Adipose tissue (tissue), 3 donors: ENCODE measurements at regions not wholly inside any gene's neighbourhood (a gene's known extent, or its start where the extent isn't known, plus 50 kb on each side); places are given as distances from the start of the nearest gene placed in this dataset.

Experiments used
- H3K27ac ChIP-seq: one replicate; pipeline ENCODE4 v1.5.1; 2013; ENCODE audit warnings: low read depth, low read length
- WGBS, 3 donors: extraction: QIAGEN DNeasy Blood & Tissue Kit; methylation state at CpG; one replicate each; pipeline ENCODE4 v1.1.7; 2013; 5-methylcytosine and 5-hydroxymethylcytosine counted together
- donor health status: healthy with polysubstance abuse.
- donor health status: Bipolar disorder and iron deficiency.
- donor health status: healthy.

- H3K27ac ChIP-seq, result no peak overlapping the region
- 52 to 87% (median 77%) methylated on average over 4 of the region's 4 CpGs for WGBS, 3 donors
These were observed 173.4 kb upstream of the SESN3 start for GRCh38 chr11:95404370-95404769.

- no peak overlapping the region for H3K27ac ChIP-seq
- WGBS, 3 donors, result 92 to 96% (median 95%) methylated on average over 3 of the region's 3 CpGs
These were observed 167.6 kb upstream of the SESN3 start for GRCh38 chr11:95398437-95399112.

- H3K27ac ChIP-seq, result no peak overlapping the region
- WGBS, 3 donors, result 54 to 90% (median 89%) methylated on average over 1 of the region's 1 CpG
These were observed 161.6 kb upstream of the SESN3 start for GRCh38 chr11:95392644-95393043.

- 85 to 97% (median 87%) methylated on average over 1 of the region's 1 CpG for WGBS, 3 donors
- H3K27ac ChIP-seq, result no peak overlapping the region
These were observed 158.4 kb upstream of the SESN3 start for GRCh38 chr11:95389427-95389826.

- 75 to 89% (median 88%) methylated on average over 6 of the region's 6 CpGs for WGBS, 3 donors
- H3K27ac ChIP-seq, result no peak overlapping the region
These were observed 157.1 kb upstream of the SESN3 start for GRCh38 chr11:95388086-95388485.

GRCh38 chr11:95387325-95387724 lies 156.3 kb upstream of the SESN3 start:
- WGBS, 3 donors, result 85 to 95% (median 93%) methylated on average over 1 of the region's 1 CpG
- H3K27ac ChIP-seq, result no peak overlapping the region

GRCh38 chr11:95385577-95385976 lies 154.6 kb upstream of the SESN3 start:
- H3K27ac ChIP-seq, result no peak overlapping the region

GRCh38 chr11:95379479-95379878 lies 148.5 kb upstream of the SESN3 start:
- no peak overlapping the region for H3K27ac ChIP-seq

- 84 to 97% (median 90%) methylated on average over 1 of the region's 1 CpG for WGBS, 3 donors
- no peak overlapping the region for H3K27ac ChIP-seq
These were observed 147.8 kb upstream of the SESN3 start for GRCh38 chr11:95378789-95379188.

- 49 to 58% (median 54%) methylated on average over 2 of the region's 2 CpGs for WGBS, 3 donors
These were observed 147.1 kb upstream of the SESN3 start for GRCh38 chr11:95378111-95378510.

GRCh38 chr11:95375886-95376285 lies 144.9 kb upstream of the SESN3 start:
- H3K27ac ChIP-seq, result no peak overlapping the region
- WGBS, 3 donors, result 61 to 76% (median 67%) methylated on average over 3 of the region's 3 CpGs

More at GRCh38 chr11:95378111-95378510, 147.1 kb upstream of the SESN3 start:
- H3K27ac ChIP-seq, result no peak overlapping the region

- WGBS, 3 donors, result 89 to 95% (median 93%) methylated on average over 1 of the region's 1 CpG
- no peak overlapping the region for H3K27ac ChIP-seq
These were observed 144.4 kb upstream of the SESN3 start for GRCh38 chr11:95375451-95375850.

GRCh38 chr11:95374105-95374504 lies 143.1 kb upstream of the SESN3 start:
- WGBS, 3 donors, result 67 to 91% (median 85%) methylated on average over 4 of the region's 4 CpGs
- H3K27ac ChIP-seq, result no peak overlapping the region

- 81 to 95% (median 86%) methylated on average over 1 of the region's 1 CpG for WGBS, 3 donors
- no peak overlapping the region for H3K27ac ChIP-seq
These were observed 142.2 kb upstream of the SESN3 start for GRCh38 chr11:95373241-95373640.

- WGBS, 3 donors, result 53 to 92% (median 67%) methylated on average over 1 of the region's 1 CpG
- no peak overlapping the region for H3K27ac ChIP-seq
These were observed 141.2 kb upstream of the SESN3 start for GRCh38 chr11:95372097-95372656.

- H3K27ac ChIP-seq, result no peak overlapping the region
- 56 to 100% (median 58%) methylated on average over 1 of the region's 1 CpG for WGBS, 3 donors
These were observed 140.2 kb upstream of the SESN3 start for GRCh38 chr11:95371153-95371552.

- 63 to 73% (median 73%) methylated on average over 4 of the region's 4 CpGs for WGBS, 3 donors
- H3K27ac ChIP-seq, result no peak overlapping the region
These were observed 136.7 kb upstream of the SESN3 start for GRCh38 chr11:95367726-95368125.

- H3K27ac ChIP-seq, result no peak overlapping the region
- WGBS, 3 donors, result 41 to 76% (median 46%) methylated on average over 3 of the region's 3 CpGs
These were observed 134.3 kb upstream of the SESN3 start for GRCh38 chr11:95365348-95365747.

- 55 to 86% (median 76%) methylated on average over 4 of the region's 4 CpGs for WGBS, 3 donors
- H3K27ac ChIP-seq, result no peak overlapping the region
These were observed 133.6 kb upstream of the SESN3 start for GRCh38 chr11:95364324-95365295.
